Panc1 (cell line): ENCODE measurements at regions not wholly inside any gene's neighbourhood (a gene's known extent, or its start where the extent isn't known, plus 50 kb on each side); places are given as distances from the start of the nearest gene placed in this dataset.
"Not testable (repeated sequence)": the region's sequence is repeated elsewhere in the genome, so short reads cannot be mapped to it uniquely, and the experiment has no call there.

Experiments
- ATAC-seq: fragments of 200-7000 bp; cut with Tn5 transposase; 2 replicates; pipeline ENCODE4 v1.9.1; 2020; ENCODE audit warnings: mild to moderate bottlenecking, moderate library complexity
- BruUV-seq: library from RNA; stranded (reverse); fragments of 400-500 nt; replicated peaks from 2 replicates; lab custom pipeline; 2021; lab: Mats Ljungman, UMichigan
- CTCF ChIA-PET: fragments of 300-600 bp; sonication (Branson Sonifier 250); formaldehyde crosslinking; loops from one replicate; lab custom pipeline; 2022; ENCODE audit warnings: antibody characterized with exemption; lab: Charles Lee
- POLR2A ChIA-PET: fragments of 300-600 bp; sonication (Branson Sonifier 250); formaldehyde crosslinking; loops from one replicate; lab custom pipeline; 2022; ENCODE audit warnings: antibody characterized with exemption; lab: Charles Lee
- DNase-seq: peaks from one replicate; pipeline ENCODE4 v3.0.0-alpha.2; 2010; ENCODE audit warnings: low read depth, low spot score
- H3K27ac ChIP-seq: 2 replicates; pipeline ENCODE4 v1.5.1; 2011; ENCODE audit warnings: mild to moderate bottlenecking, low read length, inconsistent platforms
- H3K27me3 ChIP-seq: fragments of 200-500 bp; sonication (Bioruptor generic); 2 replicates; pipeline ENCODE4 v1.6.0; 2014; ENCODE audit warnings: low read length, inconsistent platforms; ENCODE audit not compliant: control insufficient read depth, insufficient read depth
- H3K36me3 ChIP-seq: fragments of 200-500 bp; sonication (Bioruptor generic); 2 replicates; pipeline ENCODE4 v1.5.1; 2014; ENCODE audit warnings: inconsistent platforms, mild to moderate bottlenecking, low read length, moderate library complexity; ENCODE audit not compliant: control insufficient read depth, insufficient read depth
- H3K4me1 ChIP-seq: 2 replicates; pipeline ENCODE4 v1.5.1; 2011; ENCODE audit warnings: inconsistent platforms, mild to moderate bottlenecking, low read length, moderate library complexity; ENCODE audit not compliant: control insufficient read depth, insufficient read depth
- H3K4me3 ChIP-seq, 2 experiments: 2 replicates each; pipeline ENCODE4 v1.5.1; 2011 to 2012; ENCODE audit warnings: low read depth in 2 of 2, low read length in 2 of 2, mild to moderate bottlenecking in 2 of 2, inconsistent platforms in 1 of 2, moderate library complexity in 1 of 2
- H3K9me3 ChIP-seq: fragments of 200-500 bp; sonication (Bioruptor generic); 2 replicates; pipeline ENCODE4 v1.5.1; 2014; ENCODE audit warnings: low read depth, mild to moderate bottlenecking, inconsistent platforms, low read length, moderate library complexity; ENCODE audit not compliant: control insufficient read depth, insufficient read depth
- CTCF ChIP-seq: fragments of 450-650 bp; IDR thresholded peaks from 2 replicates; pipeline ENCODE4 v1.5.1; 2017; ENCODE audit warnings: mild to moderate bottlenecking
- POLR2AphosphoS5 ChIP-seq: IDR thresholded peaks from 2 replicates; pipeline ENCODE4 v1.6.1; 2012; ENCODE audit warnings: mild to moderate bottlenecking, low read depth, low read length, moderate library complexity
- REST ChIP-seq, 2 experiments: IDR thresholded peaks; 2 replicates each; pipeline ENCODE4 v1.6.1; 2011 to 2012; ENCODE audit warnings: low read depth in 2 of 2, control low read depth in 1 of 2, low read length in 1 of 2, mild to moderate bottlenecking in 1 of 2, moderate library complexity in 1 of 2; ENCODE audit not compliant: insufficient read depth in 1 of 2
- SIN3A ChIP-seq: IDR thresholded peaks from 2 replicates; pipeline ENCODE4 v1.6.1; 2012; ENCODE audit warnings: low read depth, mild to moderate bottlenecking, low read length, moderate library complexity, borderline replicate concordance; ENCODE audit not compliant: insufficient read depth
- TCF7L2 ChIP-seq: IDR thresholded peaks from 2 replicates; pipeline ENCODE4 v1.6.1; 2011; ENCODE audit warnings: mild to moderate bottlenecking, low read depth, low read length, inconsistent platforms
- in situ Hi-C: cut with HindIII; loops from 2 replicates; pipeline ENCODE4 v1.10.0; 2016; ENCODE audit warnings: low sequenced_read_pairs, low pct_unique_long_range_greater_than_20kb
- intact Hi-C: fragments of 100-400 bp; cut with micrococcal nuclease; formaldehyde crosslinking; loops from one replicate; pipeline ENCODE4 v1.10.0; 2022; ENCODE audit not compliant: unreplicated experiment

GRCh38 chr9:82436475-82436874, 447.9 kb downstream of the SPATA31D1 start:
- no peak overlapping the region for H3K27ac ChIP-seq
- in situ Hi-C loops (no loop called here), intact Hi-C loops (no loop called here)
- DNase-seq = no peak
- ChIA-PET POLR2A (no interaction called here), CTCF (no interaction called here)
- no peaks in the 10 kb centered on the region for H3K27me3 ChIP-seq
- TF ChIP-seq POLR2AphosphoS5 (no peak), CTCF (no peak), REST (IDR thresholded peaks at IDR 0.05; ENCODE audit: insufficient read depth in 1 of 2, low read depth in 2 of 2, low read length in 1 of 2) (no peak), TCF7L2 (no peak), SIN3A (no peak)
- no peak for ATAC-seq
- H3K9me3 ChIP-seq = no peaks in the 10 kb centered on the region
- no peaks in the 10 kb centered on the region for H3K36me3 ChIP-seq
- no TSS peak for BruUV-seq
- no peaks in the 10 kb centered on the region for H3K4me1 ChIP-seq
- no peak overlapping the region for H3K4me3 ChIP-seq

GRCh38 chr9:82437183-82437582, 448.6 kb downstream of the SPATA31D1 start:
- H3K9me3 ChIP-seq, H3K27ac ChIP-seq, H3K4me3 ChIP-seq, H3K4me1 ChIP-seq, intact Hi-C loops, ATAC-seq, POLR2A ChIA-PET, BruUV-seq, CTCF ChIA-PET, H3K36me3 ChIP-seq, H3K27me3 ChIP-seq, DNase-seq, in situ Hi-C loops: not testable (repeated sequence)

GRCh38 chr9:82438581-82438980, 450.0 kb downstream of the SPATA31D1 start:
- H3K9me3 ChIP-seq = no peaks in the 10 kb centered on the region
- H3K27ac ChIP-seq = no peak overlapping the region
- ChIA-PET POLR2A (no interaction called here), CTCF (no interaction called here)
- TF ChIP-seq TCF7L2 = no peak
- TF ChIP-seq SIN3A = no peak
- TF ChIP-seq CTCF = no peak
- no peak for TF ChIP-seq REST (IDR thresholded peaks at IDR 0.05; ENCODE audit: insufficient read depth in 1 of 2, low read depth in 2 of 2, low read length in 1 of 2)
- TF ChIP-seq POLR2AphosphoS5 = no peak
- no peaks in the 10 kb centered on the region for H3K36me3 ChIP-seq
- DNase-seq (no peak), ATAC-seq (no peak)
- H3K27me3 ChIP-seq = no peaks in the 10 kb centered on the region
- no TSS peak for BruUV-seq
- no peak overlapping the region for H3K4me3 ChIP-seq
- intact Hi-C loops = no loop called here
- in situ Hi-C loops = no loop called here
- H3K4me1 ChIP-seq = no peaks in the 10 kb centered on the region
